Esophagus (tissue), 2 donors: ENCODE measurements at regions not wholly inside any gene's neighbourhood (a gene's known extent, or its start where the extent isn't known, plus 50 kb on each side); places are given as distances from the start of the nearest gene placed in this dataset.

Experiments
- H3K27ac ChIP-seq, 2 donors: one replicate each; pipeline ENCODE4 v1.5.1; 2013; ENCODE audit warnings: low read depth in 2 of 2, mild to moderate bottlenecking in 2 of 2, inconsistent platforms in 1 of 2, low read length in 1 of 2, moderate library complexity in 1 of 2
- H3K27me3 ChIP-seq, 2 donors: one replicate each; pipeline ENCODE4 v1.6.1; 2013; ENCODE audit warnings: low read length in 2 of 2, control low read depth in 1 of 2, mild to moderate bottlenecking in 1 of 2; ENCODE audit not compliant: insufficient read depth in 2 of 2, control insufficient read depth in 1 of 2
- H3K36me3 ChIP-seq, 2 donors: one replicate each; pipeline ENCODE4 v1.6.1; 2013; ENCODE audit warnings: low read length in 1 of 2; ENCODE audit not compliant: control insufficient read depth in 2 of 2, insufficient read depth in 2 of 2
- H3K4me1 ChIP-seq, 2 donors: one replicate each; pipeline ENCODE4 v1.6.1; 2013; ENCODE audit warnings: low read length in 1 of 2; ENCODE audit not compliant: control insufficient read depth in 2 of 2, insufficient read depth in 2 of 2
- H3K4me3 ChIP-seq, 2 donors: one replicate each; pipeline ENCODE4 v1.5.1; 2013; ENCODE audit warnings: low read length in 2 of 2, mild to moderate bottlenecking in 2 of 2, low read depth in 1 of 2, moderate library complexity in 1 of 2
- H3K9me3 ChIP-seq, 2 donors: one replicate each; pipeline ENCODE4 v1.6.1; 2013; ENCODE audit warnings: mild to moderate bottlenecking in 2 of 2, low read depth in 1 of 2, low read length in 1 of 2, moderate library complexity in 1 of 2; ENCODE audit not compliant: control insufficient read depth in 2 of 2, insufficient read depth in 1 of 2
- WGBS, 2 donors: extraction: QIAGEN DNeasy Blood & Tissue Kit; methylation state at CpG; one replicate each; pipeline ENCODE4 v1.1.7; 2013; 5-methylcytosine and 5-hydroxymethylcytosine counted together
- donor health status: healthy with polysubstance abuse.
- donor health status: Bipolar disorder and iron deficiency.

DNA sequence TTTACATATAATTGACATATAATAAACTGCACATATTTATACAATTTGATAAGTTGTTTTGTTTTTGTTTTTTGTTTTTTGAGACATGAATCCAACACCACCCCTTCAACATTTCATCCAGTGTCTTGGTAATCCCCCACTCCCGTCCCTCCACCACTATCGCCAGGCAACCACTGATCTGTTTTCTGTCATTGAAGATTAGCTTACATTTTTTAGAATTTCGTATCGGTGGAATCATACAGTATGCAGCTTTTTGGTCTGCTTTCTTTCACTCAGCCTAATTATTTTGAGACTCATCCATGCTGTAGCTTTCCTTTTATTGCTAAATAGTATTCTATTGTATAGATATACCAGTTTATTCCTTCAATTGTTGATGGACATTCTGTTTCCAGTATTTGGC, 94.1 kb upstream of the FRY start:
- H3K4me3 ChIP-seq: no peak overlapping the region
- H3K27ac ChIP-seq: no peak overlapping the region
- no peaks in the 10 kb centered on the region for H3K9me3 ChIP-seq
- no peaks in the 10 kb centered on the region for H3K36me3 ChIP-seq
- 88 to 89% methylated on average over 4 of the region's 4 CpGs for WGBS, 2 donors
- H3K4me1 ChIP-seq: no peaks in the 10 kb centered on the region
- no peaks in the 10 kb centered on the region for H3K27me3 ChIP-seq

DNA sequence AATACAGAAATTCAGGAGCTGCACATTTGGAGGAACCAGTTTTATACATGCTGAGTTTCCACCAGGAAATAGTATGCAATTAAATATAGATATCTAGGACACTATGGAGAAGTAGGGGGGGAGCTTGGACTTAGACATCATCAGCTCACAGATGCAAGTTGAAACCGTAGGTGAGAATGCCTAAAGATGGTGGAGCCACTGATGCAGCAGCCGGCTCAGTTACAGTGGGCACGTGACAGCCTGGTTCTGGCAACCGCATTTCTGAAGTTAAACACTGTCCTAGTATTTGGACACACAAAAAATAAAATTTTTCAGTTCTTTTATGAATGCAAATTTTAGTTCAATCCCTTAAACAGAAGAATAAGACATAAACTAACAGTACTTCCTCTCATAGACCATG, 91.5 kb upstream of the FRY start:
- H3K9me3 ChIP-seq: no peaks in the 10 kb centered on the region
- 87 to 92% methylated on average over 4 of the region's 4 CpGs for WGBS, 2 donors
- no peaks in the 10 kb centered on the region for H3K36me3 ChIP-seq
- H3K4me3 ChIP-seq: no peak overlapping the region
- H3K27ac ChIP-seq: no peak overlapping the region
- peaks cover 0 to 4% of the 10 kb centered on the region in 2 donors for H3K4me1 ChIP-seq
- no peaks in the 10 kb centered on the region for H3K27me3 ChIP-seq

DNA sequence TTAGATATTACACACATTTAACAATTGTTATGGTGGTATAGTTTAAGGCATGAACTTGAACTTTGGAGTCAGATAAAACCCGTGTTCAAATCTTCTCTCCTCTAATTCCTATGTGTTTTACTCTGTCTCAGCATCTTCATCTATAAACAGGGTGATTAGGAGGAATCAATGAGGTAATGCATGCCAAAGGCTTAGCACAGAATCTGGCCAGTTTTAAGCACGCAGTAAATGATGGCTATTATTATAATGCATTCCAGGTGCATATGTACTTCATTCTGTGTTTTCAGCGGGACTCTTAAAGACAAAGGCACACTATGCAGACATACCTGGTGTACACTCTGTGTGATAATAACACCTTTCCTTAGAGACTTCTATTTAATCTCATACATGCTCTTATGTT, 88.0 kb upstream of the FRY start:
- H3K27me3 ChIP-seq: no peaks in the 10 kb centered on the region
- no peaks in the 10 kb centered on the region for H3K36me3 ChIP-seq
- no peak overlapping the region for H3K4me3 ChIP-seq
- H3K9me3 ChIP-seq: no peaks in the 10 kb centered on the region
- H3K4me1 ChIP-seq: peaks cover 0 to 5% of the 10 kb centered on the region in 2 donors
- no peak overlapping the region for H3K27ac ChIP-seq
- 54 to 73% methylated on average over 3 of the region's 3 CpGs for WGBS, 2 donors

DNA sequence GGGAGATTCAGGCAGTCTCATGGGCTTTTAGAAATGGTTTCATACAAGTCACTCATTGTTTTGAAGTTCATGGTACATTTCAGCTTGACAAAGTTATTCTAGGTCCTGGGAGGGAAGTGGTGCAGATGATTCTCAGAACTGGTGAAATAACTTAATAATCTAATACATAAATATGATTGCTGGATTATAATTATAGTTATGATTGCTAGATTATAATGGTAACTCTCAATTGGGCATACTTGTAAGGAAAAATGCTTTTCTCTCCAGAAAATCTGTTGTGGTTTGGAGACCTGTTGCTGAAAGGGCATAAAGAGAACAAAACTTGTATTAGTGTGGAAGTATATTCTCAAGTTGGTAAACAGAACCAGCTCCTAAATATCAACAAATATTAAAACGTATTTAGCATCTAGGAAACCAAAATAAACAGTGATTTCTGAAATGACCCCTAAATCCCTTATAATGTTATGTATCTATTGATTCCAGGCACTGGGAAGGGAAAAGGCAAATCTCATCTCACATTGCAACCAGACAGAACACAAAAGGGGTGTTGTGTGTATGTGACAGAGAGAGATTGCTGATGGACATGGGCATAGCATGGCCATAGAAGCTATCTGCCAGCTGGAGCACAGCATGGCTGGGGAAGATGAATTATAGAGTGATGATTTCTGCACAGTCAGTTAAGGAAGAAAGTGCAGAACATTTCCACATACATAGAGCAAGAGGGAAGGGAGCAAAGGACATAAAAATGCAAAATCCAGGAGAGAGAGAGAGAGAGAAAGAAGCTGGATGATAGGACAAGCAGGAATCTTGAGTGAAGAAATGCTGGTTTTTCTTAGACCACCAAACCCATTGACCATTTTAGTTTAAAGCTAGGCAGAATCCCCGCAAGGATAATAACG, 87.1 kb upstream of the FRY start:
- H3K36me3 ChIP-seq: no peaks in the 10 kb centered on the region
- no peaks in the 10 kb centered on the region for H3K9me3 ChIP-seq
- H3K27ac ChIP-seq: peak overlapping the region; percentile 17 to 69
- peaks cover 0 to 5% of the 10 kb centered on the region in 2 donors for H3K4me1 ChIP-seq
- WGBS, 2 donors: 50 to 51% methylated on average over 3 of the region's 3 CpGs
- no peaks in the 10 kb centered on the region for H3K27me3 ChIP-seq
- no peak overlapping the region for H3K4me3 ChIP-seq

DNA sequence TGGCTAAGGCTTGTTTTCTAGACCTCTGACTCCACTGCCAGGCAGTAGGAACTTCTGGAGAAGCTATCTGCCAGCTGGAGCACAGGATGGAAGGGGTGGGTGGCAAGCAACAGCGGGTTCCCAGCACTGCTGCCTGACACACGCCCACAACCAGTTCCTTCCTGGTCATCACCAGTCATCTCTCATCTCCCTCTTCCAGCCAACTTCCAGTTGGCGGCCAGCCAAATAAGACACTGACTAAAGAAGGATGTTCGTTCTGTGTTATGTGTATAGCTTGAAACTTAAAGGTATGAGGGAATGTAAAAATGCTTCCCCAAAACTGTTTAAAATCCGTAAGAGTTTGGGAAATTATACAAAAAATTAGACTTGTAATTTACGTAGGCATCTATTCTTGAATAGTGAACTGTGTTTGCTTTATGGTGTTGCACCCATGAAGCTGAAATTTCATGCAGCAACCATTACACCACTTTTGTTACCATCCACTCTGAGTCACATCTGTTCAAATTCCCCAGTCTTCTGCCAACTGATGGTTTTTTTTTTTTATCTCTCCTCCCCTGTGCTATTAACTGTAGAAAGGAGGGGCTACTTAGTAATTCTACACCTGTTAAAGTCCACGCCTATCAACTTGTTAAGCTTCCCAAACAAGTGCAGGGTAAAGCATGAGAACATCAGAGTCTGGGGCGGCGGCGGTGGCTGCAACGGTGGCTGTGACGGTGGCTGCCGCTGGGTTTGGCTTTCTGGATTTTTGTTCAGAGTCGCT, 86.2 kb upstream of the FRY start:
- Histone ChIP-seq H3K27me3 (no peaks in the 10 kb centered on the region), H3K36me3 (no peaks in the 10 kb centered on the region), H3K4me3 (peak overlapping the region in 1 of 2 donors; percentile 7), H3K4me1 (peaks cover 0 to 5% of the 10 kb centered on the region in 2 donors), H3K9me3 (no peaks in the 10 kb centered on the region), H3K27ac (peak overlapping the region; percentile 17 to 69)
- 40 to 43% methylated on average over 14 of the region's 14 CpGs for WGBS, 2 donors

DNA sequence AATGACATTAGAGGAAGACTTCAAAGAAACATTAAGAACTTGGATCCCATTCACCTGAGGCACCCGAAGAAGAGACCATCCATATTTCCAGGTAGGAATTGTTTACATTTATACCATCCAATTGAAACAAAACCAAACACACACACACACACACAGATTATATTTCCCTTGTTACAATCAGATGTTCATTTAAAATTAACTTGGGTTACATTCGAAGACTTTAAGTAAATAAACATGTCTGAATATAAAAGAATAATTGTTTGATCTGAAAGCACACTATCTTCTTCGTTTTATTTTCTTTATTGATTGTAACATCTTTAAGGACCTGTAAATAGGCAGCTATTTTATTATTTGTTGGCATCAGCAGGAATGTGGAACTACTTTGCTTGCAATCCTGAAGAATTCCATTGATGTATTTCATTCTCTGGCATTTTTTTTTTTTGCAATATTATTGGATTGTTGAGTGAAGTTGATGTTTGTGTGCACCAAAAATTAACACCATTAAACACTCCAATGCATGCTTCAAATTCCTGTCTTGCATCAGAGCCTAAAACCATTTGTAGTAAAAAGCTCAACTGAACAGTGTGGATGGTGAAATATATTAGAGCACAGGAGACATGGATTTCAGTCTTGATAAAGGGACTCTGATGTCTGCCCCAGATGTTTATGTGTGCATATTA, 85.3 kb upstream of the FRY start:
- Histone ChIP-seq H3K4me1 (peaks cover 0 to 5% of the 10 kb centered on the region in 2 donors), H3K9me3 (no peaks in the 10 kb centered on the region), H3K27me3 (no peaks in the 10 kb centered on the region), H3K4me3 (peak overlapping the region in 1 of 2 donors; percentile 16), H3K36me3 (no peaks in the 10 kb centered on the region), H3K27ac (no peak overlapping the region)
- 48 to 53% methylated on average over 3 of the region's 3 CpGs for WGBS, 2 donors

GRCh38 chr13:31947105-31947504, 84.5 kb upstream of the FRY start:
- peaks cover 0 to 5% of the 10 kb centered on the region in 2 donors for H3K4me1 ChIP-seq
- no peaks in the 10 kb centered on the region for H3K27me3 ChIP-seq
- no peak overlapping the region for H3K27ac ChIP-seq
- no peaks in the 10 kb centered on the region for H3K9me3 ChIP-seq
- H3K4me3 ChIP-seq: peak overlapping the region in 1 of 2 donors; percentile 22
- H3K36me3 ChIP-seq: no peaks in the 10 kb centered on the region
- WGBS, 2 donors: 89 to 92% methylated on average over 2 of the region's 2 CpGs

GRCh38 chr13:31947506-31947905, 84.1 kb upstream of the FRY start:
- Histone ChIP-seq H3K4me1 (peaks cover 0 to 5% of the 10 kb centered on the region in 2 donors), H3K4me3 (peak overlapping the region in 1 of 2 donors; percentile 22), H3K27me3 (no peaks in the 10 kb centered on the region), H3K9me3 (no peaks in the 10 kb centered on the region), H3K27ac (no peak overlapping the region), H3K36me3 (no peaks in the 10 kb centered on the region)
- WGBS, 2 donors: 40 to 63% methylated on average over 2 of the region's 2 CpGs

- Histone ChIP-seq H3K9me3 (no peaks in the 10 kb centered on the region), H3K27me3 (no peaks in the 10 kb centered on the region), H3K4me3 (no peak overlapping the region), H3K27ac (no peak overlapping the region), H3K4me1 (peaks cover 0 to 5% of the 10 kb centered on the region in 2 donors), H3K36me3 (no peaks in the 10 kb centered on the region)
- WGBS, 2 donors: 94 to 97% methylated on average over 2 of the region's 2 CpGs
These were observed 82.1 kb upstream of the FRY start for GRCh38 chr13:31949486-31949885.
